GF-D8 (cell line): ENCODE measurements at regions not wholly inside any gene's neighbourhood (a gene's known extent, or its start where the extent isn't known, plus 50 kb on each side); places are given as distances from the start of the nearest gene placed in this dataset.

Source experiments
- DNase-seq: peaks from one replicate; lab custom pipeline; 2025; lab: John Stamatoyannopoulos, UW

DNA sequence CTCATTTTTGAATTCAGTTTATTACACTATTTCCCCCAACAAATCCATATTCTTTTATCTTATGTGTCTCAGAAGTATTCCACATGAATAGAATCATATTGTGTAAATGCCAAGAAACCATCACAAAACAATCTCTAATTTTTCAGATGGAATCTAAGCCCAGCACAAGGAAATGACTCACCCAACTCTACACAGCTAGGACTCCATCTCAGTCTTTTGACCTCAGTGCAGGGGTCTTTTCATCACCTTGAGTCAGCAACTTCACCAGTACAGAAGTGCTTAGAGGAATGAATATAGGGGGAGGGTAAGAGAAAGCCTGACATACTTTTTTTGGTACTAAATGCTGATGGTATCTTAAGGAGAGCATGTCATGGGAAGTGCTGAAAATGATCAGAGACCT lies 169.3 kb upstream of the LRRN1 start:
- DNase-seq: no peak

- DNase-seq: no peak
Measured at GRCh38 chr3:3628676-3629328, 170.4 kb upstream of the LRRN1 start.

GRCh38 chr3:3627114-3627513 lies 172.1 kb upstream of the LRRN1 start:
- no peak for DNase-seq

DNA sequence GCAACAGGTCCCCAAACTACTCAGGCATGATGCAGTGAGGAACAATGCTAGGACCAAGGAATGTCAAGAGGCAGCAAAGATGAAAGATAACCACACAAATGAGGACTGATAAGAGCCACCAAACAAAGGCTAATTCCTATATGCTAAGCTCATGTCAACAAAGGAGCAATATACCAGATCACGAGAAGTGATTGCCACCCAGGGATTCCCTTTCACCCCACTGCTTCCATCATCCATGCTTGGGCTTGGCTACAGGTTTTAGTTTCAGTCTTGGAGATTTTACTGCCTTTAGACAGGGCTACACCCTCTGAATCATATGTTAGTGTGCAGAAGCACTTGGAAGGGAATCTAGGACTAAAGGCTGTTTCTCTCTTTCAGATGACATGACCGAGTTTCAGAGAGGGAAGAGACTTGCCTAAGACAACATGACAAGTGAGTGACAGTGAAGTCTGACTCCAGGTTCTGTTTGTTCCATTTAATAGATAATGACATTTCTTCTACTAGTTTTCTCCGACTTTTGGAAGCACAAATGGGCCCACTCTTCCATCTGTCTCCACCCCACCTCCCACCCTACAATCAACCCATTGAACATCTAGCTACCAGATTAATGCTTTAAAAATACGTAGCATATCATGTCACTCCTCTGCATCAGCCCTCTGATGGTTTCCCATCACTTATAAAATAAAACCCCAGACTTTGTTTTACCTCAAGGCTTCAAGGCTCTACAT lies 173.5 kb upstream of the LRRN1 start:
- no peak for DNase-seq

DNA sequence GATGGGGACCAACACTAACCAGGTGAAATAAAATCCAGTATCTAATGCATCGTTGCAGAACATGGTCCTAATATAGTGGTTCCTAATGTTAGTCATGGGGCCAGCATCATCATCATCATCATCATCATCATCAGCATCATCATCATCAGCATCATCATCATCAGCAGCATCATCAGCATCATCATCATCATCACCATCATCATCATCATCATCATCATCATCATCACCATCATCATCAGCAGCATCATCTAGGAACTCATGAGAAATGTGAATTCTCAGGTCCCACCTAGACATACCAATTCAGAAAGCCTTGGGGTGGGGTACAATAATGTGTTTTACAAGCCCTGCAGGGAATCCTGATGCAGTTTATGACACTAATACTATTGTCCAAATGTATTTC lies 179.4 kb upstream of the LRRN1 start:
- no peak for DNase-seq

GRCh38 chr3:3618623-3619022 lies 180.6 kb upstream of the LRRN1 start:
- DNase-seq: no peak

GRCh38 chr3:3615533-3615932 lies 183.7 kb upstream of the LRRN1 start:
- DNase-seq: no peak

DNA sequence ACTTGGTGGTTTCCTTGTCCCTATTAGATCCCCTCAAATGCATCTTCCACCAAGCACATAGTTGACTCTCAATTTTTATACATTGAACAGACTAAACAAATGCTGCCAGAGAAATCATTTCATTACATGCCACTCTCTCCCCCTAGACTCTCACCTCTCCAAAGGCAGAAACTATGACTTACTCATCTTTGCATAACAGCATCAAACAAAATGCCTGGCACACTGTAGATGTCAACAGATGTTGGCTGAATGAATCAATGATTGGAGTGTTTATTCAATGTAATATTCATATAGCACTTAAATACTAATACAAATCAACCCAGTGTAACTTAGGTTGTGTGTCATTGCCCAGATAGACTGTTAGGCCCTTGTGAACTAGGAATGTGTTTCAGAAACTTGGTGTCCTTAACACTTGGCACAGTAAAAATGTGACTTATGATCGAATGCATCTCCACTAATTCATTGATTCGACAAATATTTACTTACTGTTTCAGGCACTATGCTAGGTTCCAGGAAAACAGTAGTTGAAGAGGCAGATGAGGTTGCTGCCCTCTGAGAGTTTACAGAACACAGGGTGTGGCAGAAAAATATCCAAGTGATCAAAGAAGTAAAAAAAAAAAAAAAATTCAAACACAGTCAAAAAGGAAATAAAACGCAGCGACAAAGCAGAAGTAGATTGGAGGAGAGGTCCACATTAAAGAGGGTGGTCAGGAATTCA lies 188.5 kb upstream of the LRRN1 start:
- no peak for DNase-seq

DNA sequence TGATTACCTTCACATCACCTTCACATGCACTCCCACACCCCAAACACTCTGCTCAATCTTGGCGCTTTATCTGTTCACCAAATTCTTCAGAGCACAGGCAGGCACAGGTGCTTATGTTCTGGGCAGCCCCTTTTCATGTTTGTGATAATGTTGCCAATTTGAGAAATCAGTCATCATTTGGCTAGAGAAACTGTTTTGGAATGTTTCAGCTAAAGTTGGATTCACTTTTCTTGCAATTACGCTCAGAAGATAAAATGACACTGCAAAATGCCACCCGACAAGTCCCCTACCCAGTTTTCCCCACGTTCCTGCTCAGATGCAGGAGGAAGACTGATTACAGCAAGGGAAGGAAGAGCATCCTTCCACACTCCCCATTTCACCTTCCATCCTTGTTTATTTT lies 192.9 kb upstream of the LRRN1 start:
- no peak for DNase-seq

DNA sequence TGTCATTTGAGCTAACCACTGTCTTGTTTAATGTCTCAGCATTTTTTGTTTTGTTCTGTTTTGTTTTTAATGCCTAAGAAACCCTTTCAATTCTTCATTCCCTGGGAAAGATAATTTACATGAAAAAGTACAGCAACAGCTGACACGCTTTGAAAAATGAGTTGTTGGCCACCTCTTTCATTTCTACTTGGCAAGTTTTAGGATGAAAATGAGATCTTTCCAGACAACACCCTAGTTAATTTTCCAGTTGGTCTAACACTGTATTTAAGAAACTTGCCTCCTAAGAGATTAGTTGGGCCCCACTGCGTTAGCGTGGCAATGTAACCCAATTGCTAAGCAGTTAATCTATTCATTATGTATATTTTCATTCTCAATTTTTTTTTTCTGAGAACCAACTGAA lies 194.0 kb upstream of the LRRN1 start:
- no peak for DNase-seq

GRCh38 chr3:3603351-3603750 lies 195.9 kb upstream of the LRRN1 start:
- DNase-seq: no peak

DNA sequence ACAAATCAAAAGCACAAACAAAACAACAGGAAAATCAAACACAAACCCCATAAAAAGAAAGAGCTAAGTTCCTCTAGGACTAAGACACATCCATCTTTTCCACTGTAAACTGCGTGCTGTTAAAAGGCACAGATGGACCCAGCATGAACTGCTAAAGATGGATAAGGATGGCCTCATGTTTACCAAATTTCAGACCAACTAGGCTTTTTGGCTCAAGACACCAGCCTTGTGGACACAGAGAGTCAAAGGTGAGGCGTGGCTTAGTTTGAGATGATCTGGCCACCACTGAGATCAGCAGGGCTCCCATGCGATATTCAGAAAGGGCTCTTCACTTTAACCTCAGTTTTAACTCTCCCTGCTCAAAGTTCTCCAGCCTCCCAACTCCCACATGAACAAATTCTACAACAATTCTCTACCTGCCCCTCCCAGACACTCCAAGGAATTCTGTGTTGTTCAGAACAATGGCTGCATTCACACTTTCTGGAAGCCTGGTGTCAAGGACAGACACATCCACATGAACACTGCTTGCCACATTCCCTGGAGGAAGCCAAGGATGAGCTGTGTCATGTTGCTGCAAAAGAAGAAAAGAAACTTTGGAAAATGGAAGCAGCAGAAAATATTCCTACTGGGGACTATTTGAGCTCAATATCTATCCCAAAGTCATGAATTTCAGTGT lies 198.4 kb upstream of the LRRN1 start:
- DNase-seq: no peak

- DNase-seq: no peak
Measured at GRCh38 chr3:3599016-3599415, 200.2 kb upstream of the LRRN1 start.

- no peak for DNase-seq
Measured at GRCh38 chr3:3594986-3595385, 204.2 kb upstream of the LRRN1 start.

DNA sequence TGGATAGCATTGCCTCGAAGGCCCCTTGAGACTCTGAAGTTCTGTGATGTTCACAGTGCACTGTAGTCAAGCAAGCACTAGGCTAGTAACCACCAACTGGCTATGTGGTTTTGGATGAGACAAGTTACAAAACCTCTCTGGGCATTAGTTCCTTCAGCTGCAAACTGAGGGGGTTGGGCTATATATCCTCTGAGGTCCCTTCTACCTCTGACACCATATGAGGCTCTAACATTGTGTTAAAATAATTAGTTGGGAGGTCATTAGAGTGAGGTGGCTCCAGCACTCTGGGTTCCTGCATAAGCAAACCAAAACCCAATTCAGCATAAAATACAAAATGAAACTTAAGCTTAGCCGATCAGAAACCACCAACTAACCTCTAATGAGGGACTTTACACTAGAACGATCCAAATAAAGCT lies 209.5 kb upstream of the LRRN1 start:
- no peak for DNase-seq

DNA sequence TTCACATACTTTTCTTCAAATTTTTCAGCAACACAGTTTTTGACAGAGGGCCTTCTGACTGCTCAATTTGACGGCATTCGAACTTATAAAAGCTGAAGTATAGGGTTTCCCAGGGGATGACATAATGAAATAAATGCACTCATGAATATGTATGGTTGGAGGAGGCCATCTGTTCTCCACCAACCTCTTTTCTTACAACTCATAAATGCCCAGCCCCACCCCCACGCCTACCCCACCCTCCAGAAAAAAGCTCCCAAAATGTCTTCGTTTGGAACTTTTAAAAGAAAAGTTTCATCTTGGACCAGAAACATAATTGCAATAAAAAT lies 211.6 kb upstream of the LRRN1 start:
- no peak for DNase-seq

GRCh38 chr3:3586843-3587646 lies 212.2 kb upstream of the LRRN1 start:
- DNase-seq: no peak

- no peak for DNase-seq
Measured at GRCh38 chr3:3586336-3586735, 212.9 kb upstream of the LRRN1 start.

- no peak for DNase-seq
Measured at GRCh38 chr3:3579658-3580057, 219.6 kb upstream of the LRRN1 start.

GRCh38 chr3:3578718-3579117 lies 220.5 kb upstream of the LRRN1 start:
- no peak for DNase-seq

DNA sequence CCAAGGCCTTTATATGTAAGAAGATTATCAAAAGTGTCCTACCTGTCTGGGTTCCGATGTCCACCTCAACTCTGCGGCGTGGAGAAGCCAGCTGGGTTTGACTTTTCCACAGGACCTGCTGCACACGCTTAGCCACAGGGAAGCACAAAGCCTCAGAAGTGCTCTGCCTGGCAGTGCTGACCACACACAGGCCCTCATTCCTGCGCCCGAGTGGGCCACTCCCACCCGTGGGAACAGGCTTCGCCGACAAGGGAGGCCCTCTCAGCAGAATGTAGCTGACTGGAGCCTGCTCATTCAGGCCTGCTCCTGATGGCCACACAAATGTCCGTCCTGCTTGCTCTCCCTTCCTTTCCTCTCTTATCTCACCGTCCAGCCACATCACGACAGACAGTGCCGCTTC lies 221.4 kb upstream of the LRRN1 start:
- DNase-seq: no peak

- no peak for DNase-seq
Measured at GRCh38 chr3:3573341-3573740, 225.9 kb upstream of the LRRN1 start.
